Colon (tissue), 2 donors: ENCODE measurements at regions not wholly inside any gene's neighbourhood (a gene's known extent, or its start where the extent isn't known, plus 50 kb on each side); places are given as distances from the start of the nearest gene placed in this dataset.

Source experiments
- FAIRE-seq: peaks from 2 replicates; lab custom pipeline; 2012; peaks lifted over from hg19 to GRCh38; lab: Jason Lieb, UNC
- donor health status: control.
- donor health status: control.

GRCh38 chrX:150164971-150165600 is 198.0 kb upstream of the MAMLD1 start:
- no peak for FAIRE-seq

- no peak for FAIRE-seq
Observed at GRCh38 chrX:150165776-150166610, 197.1 kb upstream of the MAMLD1 start.

GRCh38 chrX:150167482-150168324 is 195.4 kb upstream of the MAMLD1 start:
- no peak for FAIRE-seq

GRCh38 chrX:150182161-150182560 is 181.0 kb upstream of the MAMLD1 start:
- FAIRE-seq: no peak

- no peak for FAIRE-seq
Observed at GRCh38 chrX:150184491-150184890, 178.6 kb upstream of the MAMLD1 start.

- no peak for FAIRE-seq
Observed at GRCh38 chrX:150185766-150186165, 177.4 kb upstream of the MAMLD1 start.

- no peak for FAIRE-seq
Observed at GRCh38 chrX:150192816-150193215, 170.3 kb upstream of the MAMLD1 start.

- no peak for FAIRE-seq
Observed at GRCh38 chrX:150196285-150196684, 166.8 kb upstream of the MAMLD1 start.

GRCh38 chrX:150197388-150197787 is 165.7 kb upstream of the MAMLD1 start:
- FAIRE-seq: no peak

- FAIRE-seq: no peak
Observed at GRCh38 chrX:150198776-150199175, 164.3 kb upstream of the MAMLD1 start.

- no peak for FAIRE-seq
Observed at GRCh38 chrX:150199181-150199580, 163.9 kb upstream of the MAMLD1 start.

GRCh38 chrX:150199803-150200202 is 163.3 kb upstream of the MAMLD1 start:
- no peak for FAIRE-seq

- no peak for FAIRE-seq
Observed at GRCh38 chrX:150200361-150200760, 162.8 kb upstream of the MAMLD1 start.

GRCh38 chrX:150200820-150201287 is 162.3 kb upstream of the MAMLD1 start:
- no peak for FAIRE-seq

GRCh38 chrX:150201391-150201790 is 161.7 kb upstream of the MAMLD1 start:
- no peak for FAIRE-seq

- FAIRE-seq: no peak
Observed at GRCh38 chrX:150201841-150202240, 161.3 kb upstream of the MAMLD1 start.

- FAIRE-seq: no peak
Observed at GRCh38 chrX:150202641-150203247, 160.4 kb upstream of the MAMLD1 start.

GRCh38 chrX:150203248-150203645 is 159.9 kb upstream of the MAMLD1 start:
- no peak for FAIRE-seq

- FAIRE-seq: no peak
Observed at GRCh38 chrX:150205011-150205410, 158.1 kb upstream of the MAMLD1 start.

GRCh38 chrX:150207733-150208132 is 155.4 kb upstream of the MAMLD1 start:
- FAIRE-seq: no peak

- FAIRE-seq: no peak
Observed at GRCh38 chrX:150211988-150212387, 151.1 kb upstream of the MAMLD1 start.
